Amygdala (tissue), 56 donors: ENCODE measurements at regions not wholly inside any gene's neighbourhood (a gene's known extent, or its start where the extent isn't known, plus 50 kb on each side); places are given as distances from the start of the nearest gene placed in this dataset.

Experiments used
- DNase-seq, 56 donors: peaks; one replicate each; lab custom pipeline; 2025; lab: John Stamatoyannopoulos, UW

DNA sequence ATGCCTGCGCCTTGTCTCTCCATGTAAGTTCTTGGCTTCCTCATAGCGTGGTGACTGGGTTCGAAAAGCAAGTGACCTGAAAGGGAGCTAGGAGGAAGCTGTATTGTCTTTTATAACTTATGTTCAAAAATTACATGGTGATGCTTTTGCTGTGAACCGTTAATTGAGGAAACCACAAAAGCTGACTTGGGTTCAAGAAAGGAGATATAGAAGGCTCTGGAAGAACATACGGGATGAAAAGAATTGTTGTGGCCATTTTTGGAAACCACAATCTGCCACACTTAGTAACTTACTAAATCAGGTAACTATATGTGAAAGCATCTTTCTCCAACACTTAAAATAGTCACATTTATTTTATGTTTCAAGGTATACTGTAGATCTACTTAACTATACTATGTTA, 177.0 kb upstream of the RBMS1 start:
- DNase-seq = no peak

DNA sequence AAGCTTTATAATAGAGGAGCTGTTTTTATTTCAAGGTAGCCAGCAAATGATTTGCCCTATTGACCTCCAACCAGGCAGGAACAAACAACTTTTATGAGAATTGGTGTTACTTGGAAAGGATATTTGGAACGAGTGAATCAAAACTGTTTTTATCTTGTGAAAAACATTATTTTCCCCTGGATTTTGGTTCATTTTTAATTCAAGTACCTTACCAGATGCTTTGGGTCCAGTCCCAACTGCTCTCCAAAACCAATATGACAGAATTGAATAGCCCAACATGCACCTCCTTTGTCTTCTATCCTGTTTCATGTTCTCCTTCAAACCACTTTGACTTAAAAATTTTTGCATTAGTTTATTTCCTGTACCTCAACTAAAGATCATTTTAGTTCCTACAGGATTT, 178.6 kb upstream of the RBMS1 start:
- no peak for DNase-seq

DNA sequence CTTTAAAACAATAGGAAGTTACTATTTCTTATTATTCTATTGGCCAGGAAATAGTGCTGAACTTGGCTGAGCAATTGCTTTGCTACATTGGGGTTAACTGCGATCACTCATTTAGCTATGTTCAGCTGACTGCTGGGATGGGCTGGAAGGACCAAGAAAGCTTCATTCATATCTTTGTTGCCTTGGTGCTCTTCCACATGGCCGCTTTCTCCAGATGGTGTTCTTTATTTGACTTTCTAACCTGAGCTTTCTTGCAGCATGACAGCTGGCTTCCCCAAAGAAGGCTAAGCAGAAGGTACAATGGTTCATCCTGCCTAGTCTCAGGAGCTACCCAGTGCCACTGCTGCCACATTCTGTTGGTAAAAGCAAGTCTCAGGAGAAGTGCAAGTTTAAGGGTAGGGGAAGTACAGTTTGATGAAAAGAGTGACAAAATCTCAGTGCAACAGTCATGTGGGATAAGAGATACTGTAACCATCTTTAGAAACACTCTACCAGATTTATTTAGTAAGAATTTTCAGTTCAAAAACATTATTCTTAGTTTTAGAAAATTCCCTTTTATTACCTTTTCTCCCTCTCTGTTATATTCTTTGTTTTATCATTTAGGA, 180.6 kb upstream of the RBMS1 start:
- no peak for DNase-seq

DNA sequence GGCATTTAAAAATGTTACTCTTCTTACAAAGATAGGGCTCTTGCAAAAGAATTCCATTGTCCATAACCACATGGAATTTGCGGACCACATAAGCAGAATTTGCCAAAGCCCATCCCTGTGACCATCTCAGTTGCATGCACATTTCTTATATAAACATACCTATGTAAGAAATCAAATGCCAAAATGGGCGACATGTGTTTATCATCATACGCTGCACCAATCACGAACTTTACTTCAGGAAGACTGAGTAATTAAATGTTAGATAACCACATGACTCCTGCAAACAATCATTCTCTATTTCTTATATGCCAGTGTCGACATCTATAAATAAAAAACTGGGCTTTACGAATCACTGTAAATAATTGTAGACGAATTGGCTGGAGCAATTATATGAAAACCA, 186.1 kb upstream of the RBMS1 start:
- DNase-seq = no peak

- no peak for DNase-seq
These were observed 186.7 kb upstream of the RBMS1 start for GRCh38 chr2:160680294-160680693.

DNA sequence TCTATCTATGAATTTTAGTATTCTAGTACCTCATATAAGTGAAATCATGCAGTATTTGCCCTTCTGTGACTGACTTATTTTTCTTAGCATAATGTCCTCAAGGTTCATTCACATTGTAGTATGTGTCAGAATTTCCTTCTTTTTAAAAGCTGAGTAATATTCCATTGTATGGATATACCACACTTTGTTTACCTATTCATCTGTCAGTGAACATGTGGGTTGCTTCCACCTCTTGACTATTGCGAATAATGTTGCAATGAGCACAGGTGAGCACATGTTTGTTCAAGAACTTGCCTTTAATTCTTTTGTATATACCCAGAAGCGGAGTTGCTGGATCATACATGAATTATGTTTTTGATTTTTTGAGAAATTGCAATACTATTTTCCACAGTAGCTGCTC, 187.4 kb upstream of the RBMS1 start:
- DNase-seq = no peak

GRCh38 chr2:160683206-160683605, 189.6 kb upstream of the RBMS1 start:
- DNase-seq = no peak

GRCh38 chr2:160687629-160688028, 194.0 kb upstream of the RBMS1 start:
- DNase-seq = no peak

GRCh38 chr2:160689441-160689840, 195.8 kb upstream of the RBMS1 start:
- no peak for DNase-seq

DNA sequence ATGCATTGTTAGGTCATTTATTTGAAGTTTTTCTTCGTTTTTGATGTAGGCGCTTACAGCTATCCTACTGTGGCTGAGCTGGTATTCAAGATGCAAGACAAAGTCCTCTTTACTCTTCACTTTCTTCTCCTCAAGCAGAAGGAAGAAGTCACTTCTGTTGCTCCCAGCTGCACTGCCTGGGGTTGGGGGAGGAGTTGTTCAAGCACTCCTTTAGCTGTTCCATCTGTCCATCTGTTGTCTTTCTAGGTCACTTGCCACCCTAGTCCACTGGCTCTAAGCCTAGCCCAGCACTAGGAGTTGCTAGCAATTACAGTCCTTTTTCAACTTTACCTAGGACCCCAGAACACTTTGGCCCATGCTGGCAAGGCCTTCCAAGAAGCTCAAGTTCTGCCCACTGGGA, 200.6 kb upstream of the RBMS1 start:
- no peak for DNase-seq

DNA sequence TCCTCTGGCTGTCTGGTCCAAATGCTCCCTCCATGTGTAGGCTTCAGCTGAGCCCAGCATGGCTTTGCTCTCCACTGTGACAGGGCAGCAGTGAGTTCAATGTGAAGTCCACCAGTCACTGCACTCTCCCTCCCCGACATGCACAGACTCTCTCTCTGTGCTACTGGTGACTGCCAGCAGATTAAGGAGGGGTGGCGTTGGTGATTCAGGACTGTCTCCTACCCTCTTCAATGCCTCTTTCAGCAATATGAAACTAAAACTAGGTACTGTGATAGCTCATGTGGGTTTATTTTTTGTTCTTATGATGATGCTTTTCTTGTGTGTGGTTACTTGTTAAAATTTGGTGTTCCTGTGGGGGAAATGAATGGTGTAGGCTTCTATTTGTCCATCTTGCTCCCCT, 201.0 kb upstream of the RBMS1 start:
- no peak for DNase-seq

- no peak for DNase-seq
These were observed 201.9 kb upstream of the RBMS1 start for GRCh38 chr2:160695402-160696086.

GRCh38 chr2:160696087-160696452, 202.5 kb upstream of the RBMS1 start:
- DNase-seq = no peak

DNA sequence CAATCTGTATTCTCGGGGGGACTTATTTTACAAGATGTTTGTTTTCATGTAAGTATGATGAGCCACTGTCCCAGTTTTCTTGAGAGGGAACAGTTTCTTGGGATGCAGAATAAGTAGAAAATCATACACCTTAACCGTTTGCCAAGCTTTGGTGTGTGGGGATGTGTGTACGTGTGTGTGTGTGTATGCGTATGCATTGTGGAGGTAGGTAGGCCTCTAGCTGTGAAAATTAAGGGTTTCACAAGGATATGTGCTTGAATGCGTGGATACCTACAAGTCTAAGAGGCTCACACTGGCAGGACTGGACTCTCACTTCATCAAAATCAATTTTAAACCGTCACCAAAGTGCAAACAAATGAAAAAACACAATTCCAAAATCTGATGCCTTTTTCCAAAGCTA, 204.2 kb upstream of the RBMS1 start:
- no peak for DNase-seq

DNA sequence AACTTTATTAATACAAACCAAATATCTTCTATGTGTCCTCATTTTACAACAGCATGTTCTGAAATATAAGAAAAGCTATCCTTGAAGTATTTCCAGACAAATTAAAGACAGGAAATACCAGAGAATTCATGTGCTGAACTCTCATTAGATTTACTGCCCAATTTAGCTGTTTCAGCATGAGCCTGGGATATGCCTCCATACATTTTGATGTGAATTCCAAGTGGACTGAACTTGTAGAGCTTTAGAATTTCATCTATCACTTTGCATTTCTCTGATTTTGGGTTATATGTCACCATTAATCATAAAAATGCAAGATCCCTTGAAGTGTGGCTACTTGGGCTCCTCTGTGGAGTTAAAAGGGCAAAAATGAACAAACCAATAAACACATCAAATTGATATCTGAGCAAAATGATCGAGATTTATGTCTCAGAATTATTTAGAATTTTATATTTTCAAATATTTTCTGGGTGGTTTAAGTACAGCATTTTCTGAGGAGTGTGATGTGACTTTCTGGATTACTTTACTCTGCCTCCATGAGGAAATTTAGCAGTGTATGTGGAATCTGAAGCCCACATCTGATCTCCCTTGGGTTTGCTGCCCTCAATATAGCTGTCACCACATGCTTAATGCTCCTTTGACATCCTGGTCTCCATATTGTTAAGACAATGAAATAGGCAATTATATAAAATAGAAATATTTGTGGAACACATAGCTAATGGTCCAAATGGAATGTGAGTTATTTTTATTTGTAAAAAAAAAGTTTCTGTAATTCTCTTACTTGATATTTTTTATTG, 206.6 kb upstream of the RBMS1 start:
- no peak for DNase-seq

- DNase-seq = no peak
These were observed 208.2 kb upstream of the RBMS1 start for GRCh38 chr2:160701822-160702221.

GRCh38 chr2:160702754-160703153, 209.1 kb upstream of the RBMS1 start:
- DNase-seq = no peak

DNA sequence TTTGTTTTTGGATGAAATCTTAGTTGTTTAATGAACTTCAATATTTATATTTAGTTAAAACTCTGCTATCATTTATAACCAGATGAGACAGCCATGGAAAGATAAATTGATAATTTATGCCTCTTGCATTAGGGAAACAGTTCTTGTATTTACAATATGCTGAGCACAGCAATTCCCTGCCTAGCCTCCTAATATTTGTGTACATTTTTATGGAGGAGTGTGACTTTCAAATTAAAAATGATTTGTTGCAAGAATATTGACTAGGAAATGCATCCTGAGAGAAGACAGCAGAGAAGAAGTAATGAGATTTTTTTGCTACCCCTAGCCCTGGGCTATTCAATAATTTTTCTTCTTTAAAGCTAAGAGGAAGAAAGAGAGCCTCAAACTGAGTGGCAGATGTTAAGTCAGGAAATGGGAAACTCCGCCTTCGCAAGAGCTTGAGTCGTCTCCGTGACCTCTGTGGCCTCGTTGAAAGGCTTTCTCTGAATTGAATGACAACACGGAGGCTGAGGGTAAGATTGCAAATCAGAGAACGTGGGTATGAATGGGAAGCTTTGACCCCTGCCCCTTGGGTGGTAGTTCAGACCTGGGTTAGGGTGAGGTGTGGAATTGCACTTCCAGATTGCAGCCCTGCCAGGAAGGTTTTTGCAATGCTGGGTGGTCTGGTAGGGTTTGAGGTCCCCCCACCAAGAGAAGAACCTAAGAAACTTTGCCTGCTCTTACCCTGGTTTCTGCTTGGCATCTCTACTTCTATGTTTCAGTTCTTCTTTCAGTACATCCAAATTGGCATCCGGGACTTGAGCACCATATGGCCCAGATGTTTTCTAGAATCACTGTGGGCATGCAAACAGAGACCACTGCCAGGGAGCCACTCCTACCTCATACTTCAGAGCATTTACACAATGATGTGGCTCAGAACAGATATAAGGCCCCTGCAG, 210.3 kb upstream of the RBMS1 start:
- no peak for DNase-seq

DNA sequence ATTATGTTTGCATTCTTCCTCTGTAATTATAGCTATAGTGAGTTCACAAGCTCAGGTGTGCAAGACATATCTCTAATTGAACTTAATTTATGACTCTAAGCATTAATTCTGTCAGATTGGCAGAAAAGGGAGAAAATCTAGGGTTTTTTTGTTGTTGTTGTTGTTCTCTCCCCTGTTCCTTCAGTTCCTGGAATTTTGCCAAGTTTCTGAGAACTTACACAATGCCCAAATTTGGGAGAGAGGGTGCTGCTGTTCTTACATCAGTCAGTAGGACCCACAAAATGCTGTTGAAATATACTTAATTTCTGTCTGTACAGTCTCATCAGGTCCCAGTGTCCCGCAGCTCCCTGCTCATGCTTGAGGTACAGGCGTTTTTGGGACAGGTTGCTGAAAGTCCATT, 221.8 kb upstream of the RBMS1 start:
- no peak for DNase-seq

GRCh38 chr2:160719116-160719515, 225.5 kb upstream of the RBMS1 start:
- DNase-seq = no peak

DNA sequence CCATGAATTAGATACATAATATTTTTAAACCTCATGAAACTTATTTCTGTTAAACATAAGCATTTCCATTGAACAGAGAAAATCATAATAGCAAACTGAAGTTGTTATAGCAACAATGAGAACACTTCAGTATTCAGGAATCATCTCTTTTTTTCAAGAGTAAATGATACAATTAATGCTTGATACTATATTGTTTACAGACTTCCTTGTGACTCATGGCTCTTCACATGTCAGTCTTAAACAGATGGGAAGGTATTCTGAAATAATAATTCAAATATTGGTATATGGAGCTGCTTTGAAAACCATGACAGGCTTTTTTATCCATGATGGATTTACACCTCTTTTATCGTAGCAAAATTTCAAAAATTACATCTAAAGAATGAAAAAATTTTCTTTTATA, 226.5 kb upstream of the RBMS1 start:
- no peak for DNase-seq
